ENCODE measurements at regions not wholly inside any gene's neighbourhood (a gene's known extent, or its start where the extent isn't known, plus 50 kb on each side); places are given as distances from the start of the nearest gene placed in this dataset.

DNA sequence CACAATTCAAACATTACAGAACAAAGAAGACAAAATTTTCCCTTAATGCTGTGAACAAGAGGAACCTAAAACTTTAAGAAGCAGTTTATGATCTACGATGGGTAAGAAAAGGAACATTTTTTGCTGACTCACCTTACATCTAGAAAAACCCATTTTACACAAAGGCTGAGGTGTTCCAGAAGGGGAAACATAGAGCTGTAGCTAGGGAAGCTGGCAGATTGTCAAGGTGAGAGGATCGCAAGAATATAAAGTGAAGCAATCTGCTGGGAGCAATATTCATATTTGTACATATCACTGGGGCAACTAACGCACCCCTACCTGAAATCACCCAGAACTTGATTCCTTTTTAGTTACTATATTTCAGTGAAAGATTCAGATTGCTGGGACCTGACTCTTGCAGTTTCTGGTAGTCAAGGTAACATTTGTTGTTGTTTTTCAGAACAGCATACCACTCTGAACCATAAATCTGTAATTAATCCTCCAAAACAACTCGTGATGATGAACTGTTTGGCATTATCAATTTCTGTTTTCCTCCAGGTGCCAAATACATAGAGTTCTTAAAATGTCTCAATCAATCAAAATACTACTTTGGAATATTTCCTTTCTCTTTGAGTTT lies 184.1 kb upstream of the LRRC3B start:
- Histone ChIP-seq H3K9me3 (ENCODE audit: insufficient read depth, low read length, severe bottlenecking) (no peaks in the 10 kb centered on the region), H4K20me1 (ENCODE audit: insufficient read depth, low read length) (no peaks in the 10 kb centered on the region), H3K4me3 (ENCODE audit: low read depth in 1 of 2, low read length in 2 of 2) (no peak overlapping the region), H3K9ac (ENCODE audit: low read depth, low read length) (no peak overlapping the region), H3K79me2 (ENCODE audit: insufficient read depth, low read length) (no peaks in the 10 kb centered on the region), H3K4me1 (ENCODE audit: insufficient read depth, low read length) (no peaks in the 10 kb centered on the region), H3K36me3 (ENCODE audit: insufficient read depth, low read length) (no peaks in the 10 kb centered on the region), H3K27ac (ENCODE audit: low read length) (no peak overlapping the region), H3K27me3 (ENCODE audit: insufficient read depth, low read length, poor library complexity) (no peaks in the 10 kb centered on the region), H2AFZ (ENCODE audit: low read depth, low read length) (no peak overlapping the region), H3K4me2 (ENCODE audit: insufficient read depth, low read length) (no peak overlapping the region)
- ATAC-seq (ENCODE audit: insufficient read depth, low read depth) (no peak), DNase-seq (no peak)
- TF ChIP-seq, protein P1, sequence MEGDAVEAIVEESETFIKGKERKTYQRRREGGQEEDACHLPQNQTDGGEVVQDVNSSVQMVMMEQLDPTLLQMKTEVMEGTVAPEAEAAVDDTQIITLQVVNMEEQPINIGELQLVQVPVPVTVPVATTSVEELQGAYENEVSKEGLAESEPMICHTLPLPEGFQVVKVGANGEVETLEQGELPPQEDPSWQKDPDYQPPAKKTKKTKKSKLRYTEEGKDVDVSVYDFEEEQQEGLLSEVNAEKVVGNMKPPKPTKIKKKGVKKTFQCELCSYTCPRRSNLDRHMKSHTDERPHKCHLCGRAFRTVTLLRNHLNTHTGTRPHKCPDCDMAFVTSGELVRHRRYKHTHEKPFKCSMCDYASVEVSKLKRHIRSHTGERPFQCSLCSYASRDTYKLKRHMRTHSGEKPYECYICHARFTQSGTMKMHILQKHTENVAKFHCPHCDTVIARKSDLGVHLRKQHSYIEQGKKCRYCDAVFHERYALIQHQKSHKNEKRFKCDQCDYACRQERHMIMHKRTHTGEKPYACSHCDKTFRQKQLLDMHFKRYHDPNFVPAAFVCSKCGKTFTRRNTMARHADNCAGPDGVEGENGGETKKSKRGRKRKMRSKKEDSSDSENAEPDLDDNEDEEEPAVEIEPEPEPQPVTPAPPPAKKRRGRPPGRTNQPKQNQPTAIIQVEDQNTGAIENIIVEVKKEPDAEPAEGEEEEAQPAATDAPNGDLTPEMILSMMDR (IDR thresholded peaks at IDR 0.05; ENCODE audit: borderline replicate concordance, extremely low read depth, low read length, poor library complexity, severe bottlenecking), result no peak

DNA sequence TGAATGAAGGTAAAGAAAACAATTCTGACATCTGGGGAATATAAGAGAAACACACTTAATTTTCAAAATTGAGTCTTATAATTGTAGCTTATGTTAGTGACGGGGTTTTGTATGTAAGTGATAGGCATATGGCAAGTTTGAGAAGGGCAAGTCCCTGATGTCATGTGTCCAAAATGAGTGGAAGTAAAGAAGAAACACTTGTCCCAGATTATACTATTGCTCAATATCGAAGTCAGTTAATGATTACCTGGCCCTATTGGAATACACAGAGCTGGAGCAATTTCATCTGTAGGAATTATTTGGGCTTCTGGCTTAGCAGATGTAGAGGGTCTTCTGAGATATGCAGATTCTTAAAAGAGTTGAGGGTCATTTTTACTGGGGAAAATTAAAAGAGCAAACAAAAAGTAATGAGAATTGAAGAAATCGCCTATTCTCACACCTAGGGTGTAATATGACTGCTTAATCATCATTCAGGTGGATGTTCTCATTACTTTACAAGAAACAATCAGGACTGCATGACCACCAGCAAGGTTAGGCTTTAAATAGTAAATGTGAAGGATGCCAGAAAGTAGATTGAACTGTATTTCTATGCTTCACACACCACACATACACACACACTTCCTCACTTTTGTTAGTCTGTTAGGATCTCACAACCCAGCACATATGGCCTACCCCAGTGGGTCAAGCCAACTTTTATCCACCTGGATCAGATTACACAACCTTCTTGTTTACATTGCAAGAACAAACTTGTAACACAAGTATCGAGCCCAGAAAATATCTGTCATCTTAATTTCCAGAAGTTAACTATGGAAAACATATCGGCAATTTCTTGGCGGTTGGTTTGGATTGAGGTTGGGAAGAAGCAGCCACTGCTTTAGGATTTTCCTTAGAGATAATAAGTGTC lies 183.3 kb upstream of the LRRC3B start:
- Histone ChIP-seq H2AFZ (ENCODE audit: low read depth, low read length) (no peak overlapping the region), H3K9ac (ENCODE audit: low read depth, low read length) (no peak overlapping the region), H3K79me2 (ENCODE audit: insufficient read depth, low read length) (no peaks in the 10 kb centered on the region), H3K4me1 (ENCODE audit: insufficient read depth, low read length) (no peaks in the 10 kb centered on the region), H3K4me2 (ENCODE audit: insufficient read depth, low read length) (no peak overlapping the region), H3K4me3 (ENCODE audit: low read depth in 1 of 2, low read length in 2 of 2) (no peak overlapping the region), H3K27me3 (ENCODE audit: insufficient read depth, low read length, poor library complexity) (no peaks in the 10 kb centered on the region), H3K27ac (ENCODE audit: low read length) (no peak overlapping the region), H3K9me3 (ENCODE audit: insufficient read depth, low read length, severe bottlenecking) (no peaks in the 10 kb centered on the region), H4K20me1 (ENCODE audit: insufficient read depth, low read length) (no peaks in the 10 kb centered on the region), H3K36me3 (ENCODE audit: insufficient read depth, low read length) (no peaks in the 10 kb centered on the region)
- DNase-seq (no peak), ATAC-seq (ENCODE audit: insufficient read depth, low read depth) (no peak)
- no peak for TF ChIP-seq EZH2 (IDR thresholded peaks at IDR 0.05; ENCODE audit: borderline replicate concordance, low read depth, low read length, severe bottlenecking)
- TF ChIP-seq, protein P1 (IDR thresholded peaks at IDR 0.05; ENCODE audit: borderline replicate concordance, extremely low read depth, low read length, poor library complexity, severe bottlenecking), result no peak

DNA sequence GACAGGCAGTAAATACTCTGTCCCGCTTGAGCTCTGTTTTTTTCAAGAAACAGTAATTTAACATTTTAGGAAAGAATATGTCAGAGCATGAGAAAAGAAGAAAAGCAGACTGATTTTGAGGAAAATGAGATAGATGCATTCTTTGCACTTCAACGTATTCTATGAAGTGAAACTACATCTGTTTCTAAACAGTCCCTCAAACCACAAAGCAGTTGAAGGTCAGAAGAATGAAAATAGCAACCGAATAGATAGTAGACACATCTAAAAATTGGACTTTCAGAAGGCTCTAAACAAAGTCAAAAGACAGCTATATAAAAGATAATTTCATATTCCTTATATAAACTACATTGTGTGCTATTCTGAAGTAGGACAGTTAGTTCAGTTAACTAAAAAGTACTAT lies 172.6 kb upstream of the LRRC3B start:
- no peak overlapping the region for H3K9ac ChIP-seq (ENCODE audit: low read depth, low read length)
- no peaks in the 10 kb centered on the region for H3K36me3 ChIP-seq (ENCODE audit: insufficient read depth, low read length)
- H3K9me3 ChIP-seq (ENCODE audit: insufficient read depth, low read length, severe bottlenecking), result no peaks in the 10 kb centered on the region
- H3K4me1 ChIP-seq (ENCODE audit: insufficient read depth, low read length), result no peaks in the 10 kb centered on the region
- TF ChIP-seq EZH2 (IDR thresholded peaks at IDR 0.05; ENCODE audit: borderline replicate concordance, low read depth, low read length, severe bottlenecking), result no peak
- TF ChIP-seq, protein P1 (IDR thresholded peaks at IDR 0.05; ENCODE audit: borderline replicate concordance, extremely low read depth, low read length, poor library complexity, severe bottlenecking), result no peak
- no peaks in the 10 kb centered on the region for H4K20me1 ChIP-seq (ENCODE audit: insufficient read depth, low read length)
- no peaks in the 10 kb centered on the region for H3K79me2 ChIP-seq (ENCODE audit: insufficient read depth, low read length)
- DNase-seq (no peak), ATAC-seq (ENCODE audit: insufficient read depth, low read depth) (no peak)
- H3K4me3 ChIP-seq (ENCODE audit: low read depth in 1 of 2, low read length in 2 of 2), result no peak overlapping the region
- no peaks in the 10 kb centered on the region for H3K27me3 ChIP-seq (ENCODE audit: insufficient read depth, low read length, poor library complexity)
- H3K27ac ChIP-seq (ENCODE audit: low read length), result no peak overlapping the region
- H2AFZ ChIP-seq (ENCODE audit: low read depth, low read length), result no peak overlapping the region
- no peak overlapping the region for H3K4me2 ChIP-seq (ENCODE audit: insufficient read depth, low read length)

Measured in DND-41 (cell line).